HL-60 (cell line): ENCODE measurements at regions not wholly inside any gene's neighbourhood (a gene's known extent, or its start where the extent isn't known, plus 50 kb on each side); places are given as distances from the start of the nearest gene placed in this dataset.

Experiments
- GABPA ChIP-seq: IDR thresholded peaks from 2 replicates; pipeline ENCODE4 v1.6.1; 2012; ENCODE audit warnings: low read depth
- POLR2AphosphoS5 ChIP-seq: IDR thresholded peaks from 2 replicates; pipeline ENCODE4 v1.6.1; 2012; ENCODE audit warnings: low read depth
- REST ChIP-seq: IDR thresholded peaks from 2 replicates; pipeline ENCODE4 v1.6.1; 2012; ENCODE audit warnings: low read depth; ENCODE audit not compliant: insufficient replicate concordance
- TF ChIP-seq, protein P1 (sequence below): IDR thresholded peaks from one replicate; pipeline ENCODE4 v1.5.1; 2011; ENCODE audit warnings: low read length, control low read depth, inconsistent platforms; ENCODE audit not compliant: insufficient read depth

- TF ChIP-seq, protein P1, sequence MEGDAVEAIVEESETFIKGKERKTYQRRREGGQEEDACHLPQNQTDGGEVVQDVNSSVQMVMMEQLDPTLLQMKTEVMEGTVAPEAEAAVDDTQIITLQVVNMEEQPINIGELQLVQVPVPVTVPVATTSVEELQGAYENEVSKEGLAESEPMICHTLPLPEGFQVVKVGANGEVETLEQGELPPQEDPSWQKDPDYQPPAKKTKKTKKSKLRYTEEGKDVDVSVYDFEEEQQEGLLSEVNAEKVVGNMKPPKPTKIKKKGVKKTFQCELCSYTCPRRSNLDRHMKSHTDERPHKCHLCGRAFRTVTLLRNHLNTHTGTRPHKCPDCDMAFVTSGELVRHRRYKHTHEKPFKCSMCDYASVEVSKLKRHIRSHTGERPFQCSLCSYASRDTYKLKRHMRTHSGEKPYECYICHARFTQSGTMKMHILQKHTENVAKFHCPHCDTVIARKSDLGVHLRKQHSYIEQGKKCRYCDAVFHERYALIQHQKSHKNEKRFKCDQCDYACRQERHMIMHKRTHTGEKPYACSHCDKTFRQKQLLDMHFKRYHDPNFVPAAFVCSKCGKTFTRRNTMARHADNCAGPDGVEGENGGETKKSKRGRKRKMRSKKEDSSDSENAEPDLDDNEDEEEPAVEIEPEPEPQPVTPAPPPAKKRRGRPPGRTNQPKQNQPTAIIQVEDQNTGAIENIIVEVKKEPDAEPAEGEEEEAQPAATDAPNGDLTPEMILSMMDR: no peak
- TF ChIP-seq GABPA (no peak), REST (no peak), POLR2AphosphoS5 (no peak)
These were observed 410.8 kb downstream of the SFMBT2 start for GRCh38 chr10:7000061-7000460.
